IgD-negative memory B cell (primary cell): ENCODE measurements at regions not wholly inside any gene's neighbourhood (a gene's known extent, or its start where the extent isn't known, plus 50 kb on each side); places are given as distances from the start of the nearest gene placed in this dataset.
"Not testable (repeated sequence)": the region's sequence is repeated elsewhere in the genome, so short reads cannot be mapped to it uniquely, and the experiment has no call there.

Experiments used
- H3K27ac Mint-ChIP-seq, 3 donors: one replicate each; pipeline ENCODE4 v1.8.0; 2020 to 2022; ENCODE audit warnings: mild to moderate bottlenecking in 3 of 3, mixed read lengths in 3 of 3, moderate library complexity in 1 of 3
- H3K27me3 Mint-ChIP-seq: one replicate; pipeline ENCODE4 v1.8.0; 2021; ENCODE audit warnings: mixed read lengths
- H3K36me3 Mint-ChIP-seq: one replicate; pipeline ENCODE4 v1.8.0; 2020; ENCODE audit warnings: mild to moderate bottlenecking, mixed read lengths
- H3K4me1 Mint-ChIP-seq, 3 donors: one replicate each; pipeline ENCODE4 v1.8.0; 2020 to 2022; ENCODE audit warnings: mixed read lengths in 3 of 3, mild to moderate bottlenecking in 1 of 3
- H3K4me3 Mint-ChIP-seq, 4 donors: one replicate each; pipeline ENCODE4 v1.8.0; 2020 to 2022; ENCODE audit warnings: mild to moderate bottlenecking in 4 of 4, mixed read lengths in 4 of 4, moderate library complexity in 3 of 4
- H3K9me3 Mint-ChIP-seq, 3 donors: one replicate each; pipeline ENCODE4 v1.8.0; 2020 to 2021; ENCODE audit warnings: mixed read lengths in 3 of 3, mild to moderate bottlenecking in 1 of 3

DNA sequence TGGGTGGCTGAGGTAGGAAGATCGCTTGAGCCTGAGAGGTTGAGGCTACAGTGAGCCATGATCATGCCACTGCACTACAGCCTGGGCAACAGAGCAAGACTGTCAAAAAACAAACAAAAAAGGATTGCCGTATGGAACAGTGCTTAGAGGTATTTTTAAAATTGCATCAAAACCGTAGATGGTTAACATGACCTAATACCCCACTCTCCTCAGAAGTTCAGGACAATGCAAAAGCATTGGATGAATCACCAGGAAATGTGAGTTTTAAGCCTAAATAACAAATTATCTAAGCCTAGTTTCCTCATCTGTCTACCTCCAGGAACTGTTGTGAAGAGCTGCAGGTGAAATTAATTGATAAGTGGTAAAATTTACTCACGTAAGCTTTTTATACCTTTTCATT is 123.8 kb upstream of the ID4 start:
- Mint-ChIP-seq H3K36me3 (no peaks in the 10 kb centered on the region), H3K4me1 (no peaks in the 10 kb centered on the region), H3K27me3 (no peaks in the 10 kb centered on the region), H3K9me3 (peaks cover 0 to 1% (median 0%) of the 10 kb centered on the region in 3 donors), H3K27ac (no peak overlapping the region), H3K4me3 (no peak overlapping the region)

DNA sequence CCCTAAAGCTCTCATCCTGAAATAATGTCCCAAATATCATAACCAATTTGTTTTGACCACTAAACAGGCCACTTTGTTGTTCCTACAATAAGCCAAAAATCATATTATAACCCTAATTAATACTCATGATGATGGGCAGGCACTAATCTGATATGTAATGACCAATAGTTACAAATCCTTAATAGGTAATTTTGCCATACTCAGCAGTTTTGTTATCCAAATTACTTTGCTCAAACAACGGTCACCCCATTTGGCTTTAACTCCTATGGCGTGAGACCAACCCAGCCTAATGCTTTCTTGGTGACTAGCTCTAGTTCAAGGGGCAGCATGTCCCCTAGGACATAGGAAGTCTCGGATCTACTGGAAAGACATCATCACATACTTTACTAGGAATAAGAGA is 123.2 kb upstream of the ID4 start:
- H3K27me3 Mint-ChIP-seq = no peaks in the 10 kb centered on the region
- no peaks in the 10 kb centered on the region for H3K36me3 Mint-ChIP-seq
- no peaks in the 10 kb centered on the region for H3K4me1 Mint-ChIP-seq
- H3K9me3 Mint-ChIP-seq = peaks cover 0 to 1% (median 0%) of the 10 kb centered on the region in 3 donors
- H3K4me3 Mint-ChIP-seq = no peak overlapping the region
- no peak overlapping the region for H3K27ac Mint-ChIP-seq

DNA sequence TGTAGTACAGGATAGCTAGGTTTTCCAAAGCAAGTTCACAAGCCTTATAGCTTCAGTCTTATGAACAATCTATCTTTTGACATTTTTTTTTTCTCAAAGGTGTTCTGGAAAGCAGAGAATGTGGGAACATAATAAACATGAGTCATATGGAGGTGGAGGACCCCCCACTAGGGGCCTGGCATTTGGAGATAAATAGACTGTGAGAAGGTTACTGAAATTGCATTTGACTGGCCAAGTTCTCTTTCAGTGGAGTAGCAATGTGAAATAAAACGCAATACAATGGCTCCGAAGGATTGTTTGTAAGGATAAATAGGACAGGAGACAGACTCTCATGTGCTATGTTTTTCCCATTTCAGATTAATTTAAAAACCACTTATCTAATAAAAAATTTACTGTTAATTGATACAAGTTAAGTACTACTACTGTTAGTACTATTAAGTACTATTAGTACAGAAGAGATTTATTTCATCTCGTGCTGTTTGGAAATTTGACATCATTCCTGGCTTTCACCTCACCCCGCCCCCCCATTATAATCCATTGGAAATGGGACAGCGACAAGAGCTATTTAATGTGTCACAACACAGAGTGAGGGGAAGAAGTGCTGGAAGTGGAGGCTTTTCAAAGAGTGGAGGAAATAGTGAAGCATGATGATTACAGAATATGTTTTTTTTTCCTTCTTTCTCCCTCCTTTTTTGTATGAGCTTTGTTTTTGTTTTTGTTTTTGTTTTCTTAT is 122.6 kb upstream of the ID4 start:
- Mint-ChIP-seq H3K4me3 (no peak overlapping the region), H3K9me3 (peaks cover 0 to 1% (median 0%) of the 10 kb centered on the region in 3 donors), H3K36me3 (no peaks in the 10 kb centered on the region), H3K27me3 (no peaks in the 10 kb centered on the region), H3K27ac (no peak overlapping the region), H3K4me1 (no peaks in the 10 kb centered on the region)

DNA sequence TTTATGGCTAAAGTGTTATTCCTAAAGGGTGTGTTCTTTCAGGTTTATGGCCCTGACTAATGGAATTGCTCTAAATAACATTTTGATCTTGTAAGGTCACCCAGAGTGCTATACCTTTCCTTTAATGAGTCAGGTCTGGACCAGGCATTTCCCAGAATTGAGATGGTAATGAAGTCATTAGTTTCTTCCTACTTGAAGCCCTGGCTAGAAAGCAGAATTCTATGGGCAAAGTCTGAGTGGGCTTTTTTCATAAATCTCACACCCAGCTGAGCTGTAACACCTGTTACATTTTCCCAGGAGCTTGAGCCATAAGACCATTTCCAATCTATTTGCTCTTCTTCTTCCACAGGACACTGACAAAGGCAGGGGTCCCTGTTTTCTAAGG is 122.0 kb upstream of the ID4 start:
- no peak overlapping the region for H3K27ac Mint-ChIP-seq

DNA sequence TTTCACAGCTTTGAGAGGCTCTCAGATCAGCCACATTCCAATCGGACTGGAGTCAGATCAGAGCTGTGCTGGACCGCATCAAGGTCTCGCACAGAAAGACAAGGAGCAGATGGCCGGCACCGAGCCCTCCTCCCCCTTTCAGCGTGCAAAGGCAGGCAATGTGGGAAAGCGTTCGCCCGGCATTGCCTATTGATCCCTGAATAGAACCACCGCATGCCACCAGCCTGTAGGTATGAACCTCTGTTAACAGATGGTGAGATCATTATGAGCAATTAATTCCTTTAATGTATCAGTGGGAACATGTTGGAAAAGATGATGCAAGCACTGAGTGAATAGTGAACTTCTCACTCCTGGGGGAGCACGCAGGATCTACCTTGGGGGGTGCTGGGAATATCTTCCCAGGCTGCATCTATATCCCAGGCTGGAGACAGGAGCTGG is 117.5 kb upstream of the ID4 start:
- Mint-ChIP-seq H3K27ac (no peak overlapping the region), H3K9me3 (peaks cover 0 to 3% (median 1%) of the 10 kb centered on the region in 3 donors), H3K4me1 (no peaks in the 10 kb centered on the region), H3K4me3 (no peak overlapping the region), H3K36me3 (no peaks in the 10 kb centered on the region), H3K27me3 (no peaks in the 10 kb centered on the region)

More for the DNA sequence above, 122.0 kb upstream of the ID4 start:
- Mint-ChIP-seq H3K4me1 (no peaks in the 10 kb centered on the region), H3K27me3 (no peaks in the 10 kb centered on the region), H3K9me3 (peaks cover 0 to 1% (median 0%) of the 10 kb centered on the region in 3 donors), H3K4me3 (no peak overlapping the region), H3K36me3 (no peaks in the 10 kb centered on the region)

DNA sequence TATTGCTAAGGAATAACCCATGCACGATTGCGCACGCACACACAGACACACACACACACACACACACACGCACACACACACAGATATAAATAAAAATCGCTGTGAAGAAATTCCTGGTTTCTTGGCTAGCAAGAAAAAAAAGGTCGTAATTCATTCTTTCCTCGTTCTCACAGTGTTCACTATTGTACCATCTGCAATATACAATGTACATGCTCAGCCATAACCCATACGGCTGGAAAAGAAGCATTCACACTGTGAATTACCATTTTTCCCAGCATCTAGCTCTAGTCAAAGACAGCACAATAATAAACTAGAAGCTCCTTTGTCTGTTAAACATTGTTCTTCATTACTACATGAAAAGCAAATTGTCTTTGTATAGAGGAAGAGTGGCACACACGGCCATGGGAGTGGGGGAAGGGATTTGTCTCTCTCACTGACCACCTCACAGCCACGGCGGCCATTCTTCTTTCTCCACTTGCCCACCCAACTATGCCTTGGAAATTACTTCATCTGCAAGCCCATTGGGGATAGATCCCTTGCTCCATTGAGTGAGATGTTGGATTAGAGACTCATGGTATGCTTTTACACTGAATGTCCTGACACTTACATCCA is 115.3 kb upstream of the ID4 start:
- Mint-ChIP-seq H3K36me3 (no peaks in the 10 kb centered on the region), H3K9me3 (peaks cover 0 to 8% (median 5%) of the 10 kb centered on the region in 3 donors), H3K4me1 (no peaks in the 10 kb centered on the region), H3K4me3 (no peak overlapping the region), H3K27ac (no peak overlapping the region), H3K27me3 (no peaks in the 10 kb centered on the region)

DNA sequence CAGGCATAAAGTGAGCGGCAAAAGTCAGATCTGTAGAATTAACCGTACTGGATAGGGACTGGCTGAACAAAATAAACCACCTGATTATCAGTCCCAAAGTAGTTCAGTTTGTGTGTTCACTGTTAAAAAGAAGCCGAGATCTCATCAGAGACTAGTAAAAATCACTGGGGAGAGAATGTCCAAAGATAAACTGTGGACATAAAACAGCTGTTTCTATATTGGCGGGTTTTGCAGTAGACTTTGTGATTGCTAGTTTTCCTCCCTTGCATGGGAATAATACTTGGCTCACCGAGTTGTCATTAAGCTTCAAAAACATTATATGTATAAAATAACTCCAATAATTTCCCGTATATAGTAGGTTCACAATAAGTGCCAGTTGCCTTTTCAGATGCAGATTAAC is 114.2 kb upstream of the ID4 start:
- H3K4me1 Mint-ChIP-seq = no peaks in the 10 kb centered on the region
- no peak overlapping the region for H3K4me3 Mint-ChIP-seq
- H3K27me3 Mint-ChIP-seq = no peaks in the 10 kb centered on the region
- peaks cover 0 to 8% (median 4%) of the 10 kb centered on the region in 3 donors for H3K9me3 Mint-ChIP-seq
- H3K36me3 Mint-ChIP-seq = no peaks in the 10 kb centered on the region
- H3K27ac Mint-ChIP-seq = no peak overlapping the region

DNA sequence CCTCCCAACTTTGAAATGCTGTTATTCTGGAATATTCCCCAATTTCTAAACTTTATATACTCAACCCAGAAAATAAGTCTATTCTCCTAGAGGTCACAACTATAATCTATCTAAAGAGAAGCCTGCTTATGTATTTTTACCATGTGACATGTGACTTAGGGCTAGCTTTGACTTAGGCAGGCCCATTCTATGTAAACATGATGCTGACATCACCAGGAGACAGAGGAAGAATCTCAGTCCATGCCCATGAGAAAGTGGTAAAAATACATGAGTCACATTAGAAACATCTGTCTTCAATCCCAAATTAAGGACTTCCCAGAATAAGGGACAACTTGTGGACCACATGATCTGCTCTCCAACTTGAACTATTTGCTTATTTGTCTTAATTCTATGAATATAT is 113.6 kb upstream of the ID4 start:
- H3K36me3 Mint-ChIP-seq = no peaks in the 10 kb centered on the region
- no peaks in the 10 kb centered on the region for H3K4me1 Mint-ChIP-seq
- H3K27me3 Mint-ChIP-seq = no peaks in the 10 kb centered on the region
- H3K9me3 Mint-ChIP-seq = peaks cover 0 to 8% (median 4%) of the 10 kb centered on the region in 3 donors
- H3K27ac Mint-ChIP-seq = no peak overlapping the region
- H3K4me3 Mint-ChIP-seq = no peak overlapping the region

DNA sequence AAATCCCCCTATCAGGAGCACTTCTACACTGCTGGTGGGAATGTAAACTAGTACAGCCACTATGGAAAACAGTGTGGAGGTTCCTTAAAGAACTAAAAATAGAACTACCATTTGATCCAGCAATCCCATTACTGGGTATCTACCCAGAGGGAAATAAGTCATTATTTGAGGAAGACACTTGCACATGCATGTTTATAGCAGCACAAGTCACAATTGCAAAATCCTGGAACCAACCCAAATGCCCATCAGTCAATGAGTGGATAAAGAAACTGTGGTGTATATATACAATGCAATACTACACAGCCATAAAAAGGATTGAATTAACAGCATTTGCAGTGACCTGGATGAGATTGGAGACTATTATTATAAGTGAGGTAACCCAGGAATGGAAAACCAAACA is 111.7 kb upstream of the ID4 start:
- not testable (repeated sequence) for H3K27ac Mint-ChIP-seq, H3K9me3 Mint-ChIP-seq, H3K36me3 Mint-ChIP-seq, H3K4me3 Mint-ChIP-seq, H3K27me3 Mint-ChIP-seq, H3K4me1 Mint-ChIP-seq

DNA sequence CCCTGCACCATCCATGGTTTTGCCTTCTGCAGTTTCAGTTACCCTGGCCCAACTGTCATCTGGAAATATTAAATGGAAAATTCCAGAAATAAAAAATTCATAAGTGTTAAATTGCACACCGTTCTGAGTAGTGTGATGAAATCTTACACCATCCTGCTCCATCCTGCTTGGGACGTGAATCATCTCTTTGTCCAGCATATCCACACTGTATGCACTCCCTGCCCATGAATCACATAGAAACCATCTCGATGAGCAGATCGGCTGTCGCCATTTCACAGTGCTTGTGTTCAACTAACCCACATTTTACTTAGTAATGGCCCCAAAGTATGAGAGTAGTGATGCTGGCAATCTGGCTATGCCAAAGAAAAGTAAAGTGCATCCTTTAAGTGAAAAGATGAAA is 105.9 kb upstream of the ID4 start:
- H3K27ac Mint-ChIP-seq = no peak overlapping the region
- no peaks in the 10 kb centered on the region for H3K36me3 Mint-ChIP-seq
- peaks cover 2 to 4% (median 4%) of the 10 kb centered on the region in 3 donors for H3K9me3 Mint-ChIP-seq
- H3K4me1 Mint-ChIP-seq = no peaks in the 10 kb centered on the region
- H3K4me3 Mint-ChIP-seq = no peak overlapping the region
- peaks cover 1% of the 10 kb centered on the region for H3K27me3 Mint-ChIP-seq

DNA sequence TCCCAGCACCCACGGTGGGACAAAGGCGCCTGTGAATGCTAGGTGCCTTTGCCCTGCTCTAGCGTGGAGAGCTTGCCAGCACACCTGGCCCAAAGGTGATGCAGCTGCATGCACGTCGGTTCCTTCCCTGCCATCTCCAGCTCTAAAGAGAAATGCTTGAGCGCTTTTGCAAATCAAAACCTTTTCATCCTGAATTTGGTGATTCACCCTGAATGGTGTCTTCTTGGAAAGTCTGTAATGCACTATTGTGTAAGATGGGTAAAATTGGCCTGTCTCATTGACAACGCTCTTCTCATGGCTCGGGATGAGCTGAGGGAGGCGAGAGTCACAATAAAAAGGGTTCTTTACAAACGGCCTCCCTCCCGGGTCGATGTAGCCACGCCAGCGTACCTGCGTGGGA is 103.1 kb upstream of the ID4 start:
- H3K36me3 Mint-ChIP-seq = no peaks in the 10 kb centered on the region
- peak overlapping the region in 1 of 4 donors; percentile 8 for H3K4me3 Mint-ChIP-seq
- no peaks in the 10 kb centered on the region for H3K4me1 Mint-ChIP-seq
- peaks cover 2 to 8% (median 4%) of the 10 kb centered on the region in 3 donors for H3K9me3 Mint-ChIP-seq
- H3K27me3 Mint-ChIP-seq = peaks cover 1% of the 10 kb centered on the region
- no peak overlapping the region for H3K27ac Mint-ChIP-seq

DNA sequence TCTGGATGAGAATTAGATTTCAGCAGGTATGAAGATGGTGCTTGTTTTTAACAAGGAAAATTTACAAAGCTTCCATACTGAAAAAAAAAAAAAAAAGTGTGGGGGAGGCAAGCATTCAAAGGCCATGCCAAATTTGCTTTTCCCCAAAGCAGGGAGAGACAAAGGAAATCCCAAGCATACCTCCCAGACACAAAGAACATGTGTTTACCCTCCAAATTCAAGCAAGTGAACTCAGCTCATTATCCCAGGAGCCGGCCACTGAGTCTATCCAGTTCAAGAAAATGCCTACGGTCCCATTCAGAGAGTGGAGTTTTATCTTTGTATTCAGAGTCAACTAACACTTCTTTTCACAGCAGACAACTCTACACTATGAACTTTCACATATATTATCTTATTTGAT is 102.7 kb upstream of the ID4 start:
- no peak overlapping the region for H3K4me3 Mint-ChIP-seq
- peaks cover 2 to 6% (median 4%) of the 10 kb centered on the region in 3 donors for H3K9me3 Mint-ChIP-seq
- H3K4me1 Mint-ChIP-seq = no peaks in the 10 kb centered on the region
- no peaks in the 10 kb centered on the region for H3K36me3 Mint-ChIP-seq
- H3K27me3 Mint-ChIP-seq = peaks cover 1% of the 10 kb centered on the region
- no peak overlapping the region for H3K27ac Mint-ChIP-seq

DNA sequence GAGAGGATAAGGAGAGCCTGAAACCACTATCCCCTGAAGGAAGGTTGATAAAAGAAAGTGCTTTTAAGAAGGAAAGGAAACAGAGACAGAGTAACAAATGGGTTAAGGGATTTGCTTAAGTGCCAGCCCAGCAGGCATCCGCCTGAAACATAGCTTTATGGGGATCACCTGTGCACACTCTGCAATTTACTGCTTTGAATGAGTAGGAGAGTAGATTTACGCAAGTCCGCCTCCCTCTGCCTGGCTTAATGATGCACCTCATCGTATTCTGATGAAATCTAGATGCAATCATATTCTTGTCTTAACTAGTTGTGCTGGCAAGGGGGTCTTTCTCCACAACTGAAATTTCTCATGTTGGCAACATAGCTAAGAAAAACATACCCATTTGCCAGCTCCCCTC is 101.1 kb upstream of the ID4 start:
- Mint-ChIP-seq H3K27ac (no peak overlapping the region), H3K4me3 (no peak overlapping the region), H3K27me3 (peaks cover 1% of the 10 kb centered on the region), H3K9me3 (peaks cover 2 to 5% (median 4%) of the 10 kb centered on the region in 3 donors), H3K4me1 (no peaks in the 10 kb centered on the region), H3K36me3 (no peaks in the 10 kb centered on the region)

DNA sequence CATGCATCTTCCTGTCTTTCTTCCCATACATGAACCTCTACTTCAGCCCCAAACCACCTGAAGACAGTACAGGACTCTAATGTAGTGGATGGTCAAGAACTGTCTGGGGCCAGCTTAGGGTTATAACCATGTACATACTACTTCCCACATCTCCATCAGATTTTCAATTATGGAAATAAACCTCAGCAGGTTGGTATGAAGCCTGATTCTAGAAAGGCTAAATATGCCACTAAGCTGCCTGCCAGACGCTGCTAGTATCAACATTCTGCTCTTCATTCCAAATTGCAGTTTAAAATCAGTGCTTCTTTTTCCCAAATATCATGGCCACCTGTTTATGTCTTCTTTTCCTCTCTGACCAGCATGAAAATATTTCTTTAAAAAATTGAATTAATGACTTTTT is 99.2 kb upstream of the ID4 start:
- H3K9me3 Mint-ChIP-seq = peaks cover 0 to 4% (median 0%) of the 10 kb centered on the region in 3 donors
- no peak overlapping the region for H3K4me3 Mint-ChIP-seq
- H3K36me3 Mint-ChIP-seq = no peaks in the 10 kb centered on the region
- H3K27ac Mint-ChIP-seq = no peak overlapping the region
- no peaks in the 10 kb centered on the region for H3K4me1 Mint-ChIP-seq
- peaks cover 1% of the 10 kb centered on the region for H3K27me3 Mint-ChIP-seq

DNA sequence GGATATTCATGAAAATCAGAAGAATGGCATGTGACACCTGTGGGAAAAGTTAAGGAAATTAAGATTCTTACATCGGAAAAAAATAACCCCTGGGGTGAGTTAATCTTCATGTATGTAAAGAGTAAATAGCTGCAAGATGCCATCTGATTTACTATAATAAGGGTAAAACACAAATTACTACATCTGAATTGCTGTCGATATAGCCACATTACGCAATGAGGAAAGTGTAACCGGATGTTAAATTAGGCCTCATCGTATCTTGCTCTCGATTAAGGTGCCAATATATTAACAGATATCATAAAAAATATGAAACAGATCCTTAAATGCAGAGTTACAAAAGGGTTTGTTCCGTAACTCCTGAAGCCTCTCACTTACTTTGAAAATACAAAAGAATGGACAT is 87.4 kb upstream of the ID4 start:
- no peak overlapping the region for H3K27ac Mint-ChIP-seq
- H3K9me3 Mint-ChIP-seq = peaks cover 3 to 6% (median 4%) of the 10 kb centered on the region in 3 donors
- H3K36me3 Mint-ChIP-seq = no peaks in the 10 kb centered on the region
- H3K4me3 Mint-ChIP-seq = no peak overlapping the region
- peaks cover 0 to 1% (median 0%) of the 10 kb centered on the region in 3 donors for H3K4me1 Mint-ChIP-seq
- no peaks in the 10 kb centered on the region for H3K27me3 Mint-ChIP-seq

DNA sequence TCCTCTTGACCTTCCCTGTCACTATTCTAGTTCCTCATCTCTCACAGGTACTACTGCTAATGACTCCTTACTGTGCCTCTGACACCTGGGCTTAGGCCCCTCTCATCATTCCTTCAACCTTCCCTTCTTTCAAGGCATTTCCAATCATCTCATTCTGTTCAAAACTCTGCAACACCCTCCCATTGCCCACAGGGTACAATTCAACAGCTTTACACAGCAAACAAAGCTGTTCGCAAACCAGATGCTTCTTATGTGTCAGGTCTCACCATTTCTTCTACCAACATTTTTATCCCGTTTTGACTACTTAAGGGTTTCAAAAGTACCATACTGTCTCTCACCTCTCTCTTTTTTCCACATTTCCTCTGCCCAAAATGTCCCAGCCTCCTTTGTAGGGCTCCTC is 84.4 kb upstream of the ID4 start:
- Mint-ChIP-seq H3K4me3 (no peak overlapping the region), H3K9me3 (peaks cover 3 to 6% (median 4%) of the 10 kb centered on the region in 3 donors), H3K36me3 (no peaks in the 10 kb centered on the region), H3K27ac (no peak overlapping the region), H3K4me1 (no peaks in the 10 kb centered on the region), H3K27me3 (peaks cover under 1% of the 10 kb centered on the region)
